Esophagus muscularis mucosa (tissue), 2 donors: ENCODE measurements at regions not wholly inside any gene's neighbourhood (a gene's known extent, or its start where the extent isn't known, plus 50 kb on each side); places are given as distances from the start of the nearest gene placed in this dataset.

Source experiments
- POLR2A ChIP-seq: fragments of 450-650 bp; IDR thresholded peaks from one replicate; pipeline ENCODE4 v1.6.1; 2017; ENCODE audit warnings: antibody characterized with exemption, moderate library complexity, mild to moderate bottlenecking, low read depth
- POLR2AphosphoS5 ChIP-seq, 2 donors: sonication (generic); formaldehyde crosslinking; IDR thresholded peaks; one replicate each; pipeline ENCODE4 v1.6.1; 2017; ENCODE audit warnings: antibody characterized with exemption in 2 of 2

GRCh38 chrX:121949041-121949760 is 901.8 kb downstream of the GLUD2 start:
- TF ChIP-seq POLR2A (no peak), POLR2AphosphoS5 (IDR thresholded peaks at IDR 0.05) (no peak)
